Activated CD4-positive, alpha-beta T cell treated with anti-CD3 and anti-CD28 coated beads, Interleukin-2, Interleukin-4, amounts not matched to agents 100 ng/mL and 50 ng/mL, durations not matched to agents 16 hours and 8 hours (primary cell): ENCODE measurements at regions not wholly inside any gene's neighbourhood (a gene's known extent, or its start where the extent isn't known, plus 50 kb on each side); places are given as distances from the start of the nearest gene placed in this dataset.
"Not testable (repeated sequence)": the region's sequence is repeated elsewhere in the genome, so short reads cannot be mapped to it uniquely, and the experiment has no call there.

Experiments
- DNase-seq: peaks from one replicate; pipeline ENCODE4 v3.0.0-alpha.2; 2020; ENCODE audit warnings: low spot score

DNA sequence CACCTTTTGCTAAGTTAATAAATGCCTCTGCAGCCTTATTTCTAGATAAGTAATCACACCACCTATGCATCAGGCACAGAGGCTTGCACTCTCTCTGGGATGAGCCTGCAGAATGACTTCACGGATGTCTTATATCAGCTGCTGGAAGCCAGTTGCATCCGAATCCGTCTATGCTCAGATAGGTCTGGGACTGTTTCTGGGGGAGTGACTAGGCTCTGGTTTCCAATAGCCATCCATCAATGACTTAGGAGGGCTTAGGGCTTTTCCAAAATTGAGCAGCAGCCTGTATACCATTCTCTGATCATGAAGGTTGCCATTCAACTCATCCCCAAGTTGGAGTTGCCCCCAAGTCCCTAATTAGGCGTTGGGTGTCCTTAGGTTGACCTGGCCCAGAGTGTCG lies 113.3 kb upstream of the ERCC4 start:
- no peak for DNase-seq

DNA sequence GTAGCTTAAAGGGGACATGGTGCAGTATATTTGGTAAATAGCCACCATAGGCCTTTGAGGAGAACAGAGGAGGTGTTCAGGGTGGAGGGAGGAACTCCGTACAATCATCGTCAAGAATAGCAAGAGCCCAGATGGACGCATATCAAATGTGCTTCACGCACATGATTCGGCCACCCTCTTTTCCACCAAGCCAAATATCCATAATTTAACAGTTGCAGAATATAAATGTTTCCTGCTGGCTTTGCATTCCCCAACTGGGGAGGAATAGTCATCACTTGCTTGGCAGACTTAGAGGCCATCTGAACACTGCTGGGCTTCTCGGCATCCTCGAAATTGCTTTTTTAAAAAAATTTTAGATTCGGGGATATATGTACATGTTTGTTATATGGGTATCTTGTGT lies 111.9 kb upstream of the ERCC4 start:
- DNase-seq, result no peak

DNA sequence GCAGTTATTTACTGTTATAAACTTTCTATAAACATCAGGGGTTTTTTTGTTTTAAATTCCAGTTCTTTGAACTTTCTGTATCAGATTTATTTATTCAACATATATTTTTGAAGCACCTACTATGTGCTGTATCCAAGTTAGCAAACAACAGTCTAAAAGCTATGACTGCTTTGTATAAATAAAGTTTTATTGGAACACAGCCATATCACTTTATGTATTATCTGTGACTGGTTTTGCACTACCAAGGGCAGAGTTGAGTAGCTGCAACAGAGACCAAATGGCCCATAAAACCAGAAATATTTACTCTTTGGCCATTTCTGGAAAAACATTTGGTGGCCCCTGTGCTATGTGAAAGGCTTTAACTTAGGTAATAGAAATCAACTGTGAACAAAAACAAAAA lies 110.2 kb upstream of the ERCC4 start:
- DNase-seq, result no peak

DNA sequence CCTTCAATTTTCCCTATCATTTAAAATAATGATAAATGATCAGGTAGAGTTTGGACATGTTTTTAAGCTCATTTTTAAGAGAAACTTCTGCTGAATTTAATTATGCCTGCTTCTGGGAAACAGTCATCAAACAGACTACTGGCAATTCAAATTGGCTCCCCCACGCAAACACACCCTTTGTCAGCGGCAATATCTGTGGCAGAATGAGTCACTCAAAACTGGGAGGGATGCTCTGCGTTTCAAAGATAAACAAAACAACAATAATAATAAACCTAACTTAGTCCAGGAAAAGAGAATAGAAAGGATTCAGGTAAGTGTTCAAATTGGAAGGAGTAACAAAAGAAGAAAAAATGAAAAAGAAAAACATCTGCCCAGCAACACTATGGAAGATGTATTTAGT lies 108.1 kb upstream of the ERCC4 start:
- no peak for DNase-seq

DNA sequence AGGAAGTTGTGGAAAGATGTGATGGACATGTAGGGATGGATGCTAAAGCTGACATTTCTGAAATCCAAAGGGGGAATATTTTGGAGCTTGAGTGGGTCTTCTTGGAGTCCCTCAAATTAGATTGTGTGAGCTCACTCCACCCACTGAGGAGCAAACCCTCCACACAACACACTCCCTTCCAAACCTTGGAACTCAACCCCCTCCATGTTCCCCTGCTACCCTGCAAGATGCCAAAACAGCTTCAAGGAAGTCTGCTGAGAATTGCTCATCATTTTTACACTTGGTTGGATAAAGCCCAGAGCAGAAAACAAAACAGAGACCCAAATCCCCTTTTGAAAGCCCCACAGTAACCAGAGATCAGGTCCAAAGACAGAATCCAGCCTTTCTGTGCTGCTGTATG lies 103.3 kb upstream of the ERCC4 start:
- no peak for DNase-seq

DNA sequence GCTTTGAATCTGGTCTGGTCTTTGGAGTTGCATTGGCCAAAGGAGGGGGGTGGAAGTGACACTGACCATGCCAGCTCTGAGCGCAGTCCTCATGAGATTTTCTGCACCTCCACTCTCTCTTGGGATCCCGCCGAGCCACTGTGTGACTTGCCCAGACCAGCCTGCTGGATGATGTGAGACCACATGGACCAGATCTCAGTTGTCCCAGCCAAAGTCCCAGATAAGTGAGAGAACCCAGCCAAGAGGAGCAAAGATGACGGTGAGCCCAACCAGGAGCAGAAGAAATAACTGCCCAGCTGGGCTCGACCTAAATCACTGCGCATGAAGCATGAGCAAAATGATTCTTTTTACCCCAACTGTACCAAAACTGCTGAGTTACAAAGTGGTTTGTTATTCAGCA lies 96.5 kb upstream of the ERCC4 start:
- no peak for DNase-seq

DNA sequence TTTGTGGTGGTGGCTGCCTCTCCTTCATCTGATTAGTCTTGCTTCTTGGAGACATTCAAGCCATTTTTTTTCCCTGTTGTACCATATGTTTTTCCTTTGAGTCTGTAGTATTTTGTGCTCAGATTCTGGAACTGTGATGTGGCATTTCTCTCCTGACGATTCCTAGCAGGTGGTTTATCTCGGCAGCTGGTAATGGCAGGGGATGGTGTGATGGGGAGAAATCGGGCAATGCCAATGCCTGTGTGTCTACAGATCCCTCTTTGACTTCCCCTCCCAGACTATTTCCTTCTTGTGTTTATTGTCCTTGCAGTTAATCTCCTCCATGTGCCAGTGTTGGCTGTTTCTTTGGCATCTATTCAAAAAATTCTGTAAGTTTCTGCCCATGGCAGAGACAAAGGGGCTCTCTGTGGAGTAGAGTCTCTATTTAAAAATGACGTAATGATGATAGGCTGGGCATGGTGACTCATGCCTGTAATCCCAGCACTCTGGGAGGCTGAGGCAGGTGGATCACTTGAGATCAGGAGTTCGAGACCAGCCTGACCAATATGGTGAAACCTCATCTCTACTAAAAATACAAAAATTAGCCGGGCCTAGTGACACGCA lies 90.2 kb upstream of the ERCC4 start:
- DNase-seq, result no peak

DNA sequence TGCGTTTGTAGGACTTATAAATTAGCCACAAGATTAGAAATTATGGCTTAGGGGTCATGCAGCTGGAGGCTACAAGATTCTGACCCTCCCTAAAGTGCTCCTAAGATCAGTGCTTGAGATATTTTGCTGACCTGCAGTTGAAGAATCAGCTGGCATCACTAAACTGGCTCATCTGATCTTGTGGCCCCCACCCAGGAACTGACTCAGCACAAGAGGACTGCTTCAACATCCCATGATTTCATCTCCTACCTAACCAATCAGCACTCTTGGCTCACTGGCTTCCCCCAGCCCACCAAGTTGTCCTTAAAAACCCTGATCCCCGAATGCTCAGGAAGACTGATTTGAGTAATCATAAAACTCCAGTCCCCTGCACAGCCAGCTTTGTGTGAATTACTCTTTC lies 86.4 kb upstream of the ERCC4 start:
- no peak for DNase-seq

DNA sequence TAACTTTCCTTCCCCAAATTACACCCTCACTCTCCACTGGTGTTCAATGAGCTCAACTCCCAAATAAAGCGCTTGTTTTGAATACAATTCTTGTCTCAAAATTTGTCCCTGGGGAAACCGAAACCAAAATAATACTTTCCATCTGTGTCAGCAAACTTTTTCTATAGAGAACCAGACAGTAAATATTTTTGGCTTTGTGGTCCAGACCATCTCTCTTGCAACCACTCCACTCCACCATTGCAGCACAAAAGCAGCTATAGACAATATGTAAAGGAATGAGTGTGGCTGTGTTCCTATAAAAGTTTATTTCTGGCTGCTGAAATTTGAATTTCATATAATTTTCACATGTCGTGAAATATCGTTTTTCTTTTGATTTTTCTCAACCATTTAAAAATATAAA lies 84.6 kb upstream of the ERCC4 start:
- no peak for DNase-seq

DNA sequence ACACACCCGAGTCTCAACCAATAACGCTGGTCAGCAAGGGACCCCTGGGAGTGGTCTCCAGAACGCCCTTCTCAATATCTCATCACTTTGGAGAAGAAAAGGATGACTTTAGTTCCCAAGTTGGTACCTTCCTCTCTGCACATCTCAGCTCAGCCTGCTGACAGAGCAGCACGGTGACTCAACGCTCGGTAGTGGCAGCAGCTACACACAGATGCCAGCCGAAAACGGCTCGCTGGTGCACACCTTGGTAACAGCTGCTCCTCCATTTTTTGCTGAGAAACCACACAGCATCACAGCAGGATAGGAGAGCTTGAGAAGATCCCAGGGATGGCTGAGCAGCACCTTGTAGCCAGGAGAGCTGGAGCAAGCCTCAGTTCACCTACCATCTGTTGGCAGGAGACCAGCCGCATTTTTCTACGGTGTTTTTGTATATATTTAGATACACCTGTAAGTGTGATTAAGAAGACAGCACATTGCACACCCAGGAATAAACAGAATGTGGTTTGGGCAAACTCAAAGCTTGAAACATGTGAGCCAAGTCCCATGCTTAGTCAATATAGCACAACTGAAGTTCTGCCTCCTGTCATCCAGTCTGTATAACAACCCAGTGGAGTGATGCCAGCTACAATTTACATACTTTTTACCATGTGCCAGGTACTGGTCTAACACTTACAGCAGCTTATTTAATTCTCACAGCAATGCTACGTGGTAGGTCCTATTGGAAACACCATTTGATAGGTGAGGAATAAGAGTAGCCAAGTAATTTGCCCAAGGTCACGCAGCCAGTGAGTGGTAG lies 83.8 kb upstream of the ERCC4 start:
- DNase-seq, result no peak

DNA sequence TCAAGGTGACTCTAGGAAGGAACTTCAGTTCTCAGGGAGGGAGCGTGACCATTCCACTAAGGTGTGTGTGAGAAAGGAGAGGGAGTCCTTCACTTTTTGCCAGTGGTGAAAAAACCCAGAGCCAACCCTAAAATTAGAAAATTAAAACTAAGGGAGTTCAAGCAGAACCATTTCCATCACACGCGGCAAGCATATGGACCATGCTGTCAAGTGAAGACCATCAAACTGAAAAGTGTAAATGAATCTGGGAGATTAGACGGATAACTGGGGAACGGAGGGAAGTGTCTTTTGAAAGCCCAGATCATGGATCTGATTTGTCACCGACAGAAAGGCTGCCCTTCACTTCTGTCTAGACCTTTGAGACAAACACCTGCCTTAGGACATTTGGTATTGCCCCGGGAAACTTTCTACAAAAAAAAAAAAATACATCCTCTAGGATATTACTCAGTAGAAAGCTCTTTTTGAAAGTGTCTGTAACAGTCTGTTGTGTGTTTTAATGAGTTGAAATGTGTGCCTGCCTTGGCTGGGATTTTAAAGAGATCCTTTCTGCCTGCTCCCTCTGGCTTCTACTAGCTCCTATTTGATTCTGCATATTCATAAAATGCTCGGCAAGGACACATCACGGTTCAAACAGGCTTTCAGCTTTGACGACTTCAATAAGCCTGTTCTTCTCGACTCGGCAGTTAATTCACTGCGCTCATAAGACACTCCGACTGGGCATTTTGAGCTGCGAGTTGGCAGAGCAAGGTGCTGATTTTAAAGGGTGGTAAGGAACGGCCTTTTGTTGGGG lies 81.4 kb upstream of the ERCC4 start:
- DNase-seq, result no peak

DNA sequence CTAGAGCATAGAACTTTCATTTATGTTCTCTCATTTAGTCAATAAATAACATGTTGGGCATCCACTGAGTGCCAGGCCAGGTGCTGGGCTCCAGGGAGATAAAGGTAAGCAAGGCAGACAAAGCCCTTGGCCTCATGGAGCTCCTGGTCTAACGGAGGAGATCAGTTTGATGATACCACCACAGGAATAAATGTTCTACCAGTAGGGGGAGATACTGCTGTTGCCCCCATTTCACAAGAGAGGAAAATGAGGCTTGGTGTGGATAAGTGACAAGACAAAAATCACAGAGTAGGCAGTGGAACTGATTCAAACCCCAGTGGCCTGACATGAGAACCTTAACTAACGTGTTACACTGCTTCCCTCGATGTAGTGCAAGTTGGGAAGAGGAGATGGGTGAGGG lies 80.4 kb upstream of the ERCC4 start:
- DNase-seq, result no peak

DNA sequence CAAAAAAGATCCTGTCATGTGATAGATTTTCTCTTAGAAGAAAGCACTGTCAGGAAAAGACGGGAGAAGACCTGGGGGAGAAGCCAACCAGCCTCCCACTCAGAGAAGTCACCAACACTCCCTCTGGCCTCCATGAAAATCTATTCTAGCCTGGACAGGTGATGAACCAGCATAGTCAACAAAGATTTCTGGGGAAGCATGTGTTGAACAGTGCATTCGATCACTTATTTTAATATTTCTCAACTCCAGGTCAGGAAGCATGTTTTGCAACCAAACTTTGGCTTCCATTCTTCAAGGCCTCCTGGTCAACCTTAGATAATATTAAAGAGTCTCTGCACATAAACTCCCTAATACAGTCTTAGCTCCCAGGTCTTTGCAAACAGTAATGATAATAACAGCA lies 74.7 kb upstream of the ERCC4 start:
- DNase-seq, result no peak

DNA sequence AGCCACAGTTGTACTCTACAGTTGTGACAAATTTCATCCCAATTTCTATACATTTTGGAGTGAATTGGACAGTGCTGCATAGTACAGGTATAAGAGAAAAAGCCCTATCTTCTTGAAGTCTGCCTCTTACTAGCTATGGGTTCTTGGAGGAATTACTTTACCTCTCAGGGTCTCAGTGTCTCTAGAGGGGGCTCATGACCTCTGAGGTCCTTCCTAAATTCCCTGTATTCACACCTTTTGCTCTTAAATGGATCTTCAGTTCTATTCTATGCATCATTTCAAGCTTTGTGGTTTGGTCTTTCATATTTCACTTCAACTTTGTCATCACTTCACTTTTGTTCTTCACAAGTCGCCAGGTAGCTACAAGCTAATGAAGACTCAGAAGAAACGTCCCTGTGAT lies 71.2 kb upstream of the ERCC4 start:
- DNase-seq, result no peak

DNA sequence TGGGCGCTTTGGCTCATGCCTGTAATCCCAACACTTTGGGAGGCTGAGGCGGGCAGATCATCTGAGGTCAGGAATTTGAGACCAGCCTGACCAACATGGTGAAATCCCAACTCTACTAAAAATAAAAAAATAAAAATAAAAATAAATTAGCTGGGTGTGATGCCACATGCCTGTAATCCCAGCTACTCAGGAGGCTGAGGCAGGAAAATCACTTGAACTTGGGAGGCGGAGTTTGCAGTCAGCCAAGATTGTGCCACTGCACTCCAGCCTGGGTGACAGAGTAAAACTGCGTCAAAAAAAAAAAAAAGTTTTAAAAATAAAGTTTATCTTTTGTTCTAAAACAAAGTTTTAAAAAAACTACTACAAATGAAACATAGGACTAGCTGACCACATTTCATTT lies 69.8 kb upstream of the ERCC4 start:
- DNase-seq, result not testable (repeated sequence)

DNA sequence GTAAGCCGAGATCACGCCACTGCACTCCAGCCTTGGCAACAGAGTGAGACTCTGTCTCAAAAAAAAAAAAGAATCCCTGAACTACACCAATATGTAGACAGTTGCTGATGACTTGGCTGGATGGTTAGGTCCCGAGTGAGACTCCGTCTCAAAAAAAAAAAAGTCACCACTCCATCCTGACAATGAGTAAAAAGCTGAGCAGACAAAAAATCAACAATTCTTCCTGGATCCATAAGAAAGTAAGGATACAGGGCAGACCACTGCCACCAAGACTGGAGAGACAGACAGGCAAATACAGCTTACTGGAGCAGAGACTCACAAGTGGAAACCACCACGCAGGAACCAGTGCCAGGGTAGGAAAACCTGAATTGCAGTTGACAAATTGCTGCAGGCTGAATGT lies 67.1 kb upstream of the ERCC4 start:
- no peak for DNase-seq

DNA sequence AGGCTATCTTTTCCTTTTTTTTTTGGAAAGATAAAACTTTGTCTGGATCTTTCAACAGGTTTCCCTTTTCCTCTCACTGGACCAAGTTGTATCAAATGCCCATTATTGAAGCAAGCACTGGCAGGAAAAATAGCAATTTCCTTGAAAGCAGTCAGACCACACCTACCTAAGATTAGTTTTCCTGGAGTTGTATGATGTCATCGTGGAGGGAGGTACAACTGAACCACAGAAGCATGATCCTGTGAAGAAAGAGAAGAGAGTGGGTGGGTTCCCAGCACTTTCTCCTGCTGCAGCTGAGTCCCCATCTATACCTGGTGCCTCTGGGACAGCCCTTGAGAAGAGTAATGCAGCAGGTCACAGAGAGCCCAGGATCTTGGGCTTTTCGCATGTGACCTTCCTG lies 63.6 kb upstream of the ERCC4 start:
- no peak for DNase-seq

DNA sequence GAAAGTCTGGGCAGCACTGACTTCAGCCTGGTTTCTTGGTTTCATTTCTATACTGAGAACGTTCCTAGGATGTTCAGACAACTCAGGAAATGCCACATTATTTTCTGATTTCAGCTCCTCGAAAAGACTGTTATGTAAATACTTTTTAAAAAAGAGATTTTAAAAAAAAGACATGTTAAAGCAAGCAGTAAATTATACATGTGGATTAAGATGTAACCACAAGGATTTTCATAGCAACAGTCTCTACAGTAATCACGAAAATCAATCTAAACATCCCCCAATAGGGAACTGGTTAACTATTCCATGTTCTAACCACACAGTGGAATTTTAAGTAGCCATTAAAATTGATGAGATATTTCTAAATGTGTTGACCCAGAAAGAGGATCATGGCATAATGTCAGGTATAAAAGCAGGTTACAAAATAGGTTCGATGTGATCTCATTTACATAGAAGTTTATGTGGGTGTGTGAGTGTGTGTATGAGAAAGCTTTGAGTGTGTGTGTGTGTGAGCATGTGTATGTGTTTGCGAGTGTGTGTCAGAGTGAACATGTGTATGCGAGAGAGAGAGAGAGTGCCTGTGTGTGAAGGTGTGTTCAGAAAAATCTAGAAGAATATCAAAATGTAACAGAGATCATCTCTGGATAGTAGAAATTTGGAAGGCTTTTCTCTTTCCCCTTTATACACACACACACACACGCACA lies 63.0 kb upstream of the ERCC4 start:
- no peak for DNase-seq

DNA sequence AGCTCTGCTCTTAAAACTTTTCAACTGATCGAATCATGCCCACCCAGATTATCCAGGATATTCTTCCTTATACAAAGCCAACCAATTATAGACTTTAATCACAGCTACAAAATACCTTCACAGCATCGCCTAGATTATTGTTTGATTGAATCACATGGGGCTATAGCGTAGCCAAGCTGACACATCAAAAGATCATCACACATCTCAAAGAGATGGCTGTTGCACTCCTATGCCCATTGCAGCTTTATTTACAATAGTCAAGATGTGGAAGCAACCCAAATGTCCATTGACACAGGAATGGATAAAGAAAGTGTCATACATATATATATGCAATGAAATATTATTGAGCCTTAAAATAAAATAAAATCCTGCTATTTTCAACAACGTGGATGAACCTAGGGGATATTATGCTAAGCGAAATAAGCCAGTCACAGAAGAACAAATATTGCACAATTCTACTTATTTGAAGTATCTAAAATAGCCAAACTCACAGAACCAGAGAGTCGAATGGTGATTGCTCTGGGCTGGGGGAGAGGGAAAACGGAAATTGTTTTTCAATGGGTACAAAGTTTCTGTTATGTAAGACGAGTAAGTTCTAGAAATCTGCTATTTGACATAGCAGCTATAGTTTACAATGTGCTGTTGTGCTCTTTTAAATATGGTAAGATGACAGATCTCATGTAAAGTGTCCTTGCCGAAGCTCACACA lies 60.9 kb upstream of the ERCC4 start:
- no peak for DNase-seq

DNA sequence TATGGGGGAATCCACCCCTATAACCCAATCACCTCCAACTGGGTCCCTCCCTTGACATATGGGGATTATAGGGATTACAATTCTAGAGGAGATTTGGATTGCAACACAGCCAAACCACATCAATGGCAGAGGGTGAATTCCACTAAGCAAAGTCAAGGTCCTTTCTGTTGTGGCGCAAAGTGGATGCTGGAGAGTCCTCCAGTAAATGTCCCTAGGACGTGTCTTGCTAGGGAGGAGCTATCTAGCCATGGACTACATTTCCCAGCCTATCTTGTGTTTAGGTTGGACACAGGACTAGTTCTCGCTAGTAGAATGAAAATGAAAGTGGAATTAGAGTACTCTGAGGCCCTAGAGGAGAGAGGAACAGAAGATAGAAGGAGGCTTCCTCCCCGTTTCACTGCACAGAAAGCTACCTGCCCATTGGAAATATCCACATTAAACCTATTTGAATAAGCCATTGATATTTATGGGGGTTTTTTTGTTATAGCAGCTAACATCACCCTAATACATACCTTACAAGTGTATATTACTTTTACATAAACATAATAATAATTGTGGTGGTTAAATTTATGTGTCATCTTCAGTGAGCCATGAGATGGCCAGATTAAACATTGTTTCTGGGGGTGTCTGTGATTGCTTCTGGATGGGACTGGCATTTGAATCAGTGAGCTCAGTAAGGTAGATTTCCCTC lies 56.7 kb upstream of the ERCC4 start:
- no peak for DNase-seq

DNA sequence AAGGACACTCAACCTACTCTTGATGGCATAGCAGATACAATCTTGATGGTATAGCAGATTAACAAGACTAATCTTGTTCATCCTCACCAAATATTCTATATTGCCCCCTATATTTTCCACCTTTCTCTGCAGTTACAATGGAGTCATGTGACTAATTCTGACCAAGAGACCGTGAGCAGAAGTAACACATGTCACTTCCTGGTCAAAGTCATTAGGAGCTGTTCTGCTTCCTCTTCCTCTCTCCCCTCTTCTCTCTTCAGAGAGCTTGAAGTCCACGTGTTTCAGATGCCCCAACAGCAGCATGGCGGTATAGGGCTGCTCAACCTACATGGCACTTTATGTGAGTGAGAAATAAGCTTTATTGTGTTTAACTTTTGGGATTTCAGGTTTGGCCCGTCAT lies 55.3 kb upstream of the ERCC4 start:
- DNase-seq, result no peak
